ENCODE measurements at regions not wholly inside any gene's neighbourhood (a gene's known extent, or its start where the extent isn't known, plus 50 kb on each side); places are given as distances from the start of the nearest gene placed in this dataset.

GRCh38 chr14:26856876-26857518 is 259.2 kb upstream of the NOVA1 start:
- H3K4me3 ChIP-seq (ENCODE audit: low read depth, low read length) = no peak overlapping the region
- no peak overlapping the region for H3K27ac ChIP-seq (ENCODE audit: extremely low read depth, low read depth, low read length)
- H3K36me3 ChIP-seq (ENCODE audit: control insufficient read depth in 2 of 2, insufficient read depth in 1 of 2, low read length in 2 of 2) = no peaks in the 10 kb centered on the region
- H3K4me1 ChIP-seq (ENCODE audit: control insufficient read depth, insufficient read depth, low read length) = no peaks in the 10 kb centered on the region
- ChIA-PET POLR2A (no interaction called here), CTCF (no interaction called here)
- TF ChIP-seq ZNF214 (tag by site-specific recombination; IDR thresholded peaks at IDR 0.05; ENCODE audit: borderline replicate concordance) (no peak), ZNF184 (tag by site-specific recombination; IDR thresholded peaks at IDR 0.05) (no peak), ZNF133 (tag by site-specific recombination; IDR thresholded peaks at IDR 0.05) (no peak), HOXD13 (CRISPR knock-in tag; IDR thresholded peaks at IDR 0.05; ENCODE audit: borderline replicate concordance) (no peak), ZNF132 (tag by site-specific recombination; IDR thresholded peaks at IDR 0.05; ENCODE audit: borderline replicate concordance) (no peak), ZBTB21 (tag by site-specific recombination; IDR thresholded peaks at IDR 0.05) (no peak), MYNN (tag by site-specific recombination; IDR thresholded peaks at IDR 0.05; ENCODE audit: borderline replicate concordance) (no peak), ZBTB8A (tag by site-specific recombination; IDR thresholded peaks at IDR 0.05) (no peak), ZNF174 (tag by site-specific recombination; IDR thresholded peaks at IDR 0.05) (no peak), ZNF280D (tag by site-specific recombination; IDR thresholded peaks at IDR 0.05) (no peak), ZSCAN4 (tag by site-specific recombination; IDR thresholded peaks at IDR 0.05) (no peak)
- TF ChIP-seq, protein P1, sequence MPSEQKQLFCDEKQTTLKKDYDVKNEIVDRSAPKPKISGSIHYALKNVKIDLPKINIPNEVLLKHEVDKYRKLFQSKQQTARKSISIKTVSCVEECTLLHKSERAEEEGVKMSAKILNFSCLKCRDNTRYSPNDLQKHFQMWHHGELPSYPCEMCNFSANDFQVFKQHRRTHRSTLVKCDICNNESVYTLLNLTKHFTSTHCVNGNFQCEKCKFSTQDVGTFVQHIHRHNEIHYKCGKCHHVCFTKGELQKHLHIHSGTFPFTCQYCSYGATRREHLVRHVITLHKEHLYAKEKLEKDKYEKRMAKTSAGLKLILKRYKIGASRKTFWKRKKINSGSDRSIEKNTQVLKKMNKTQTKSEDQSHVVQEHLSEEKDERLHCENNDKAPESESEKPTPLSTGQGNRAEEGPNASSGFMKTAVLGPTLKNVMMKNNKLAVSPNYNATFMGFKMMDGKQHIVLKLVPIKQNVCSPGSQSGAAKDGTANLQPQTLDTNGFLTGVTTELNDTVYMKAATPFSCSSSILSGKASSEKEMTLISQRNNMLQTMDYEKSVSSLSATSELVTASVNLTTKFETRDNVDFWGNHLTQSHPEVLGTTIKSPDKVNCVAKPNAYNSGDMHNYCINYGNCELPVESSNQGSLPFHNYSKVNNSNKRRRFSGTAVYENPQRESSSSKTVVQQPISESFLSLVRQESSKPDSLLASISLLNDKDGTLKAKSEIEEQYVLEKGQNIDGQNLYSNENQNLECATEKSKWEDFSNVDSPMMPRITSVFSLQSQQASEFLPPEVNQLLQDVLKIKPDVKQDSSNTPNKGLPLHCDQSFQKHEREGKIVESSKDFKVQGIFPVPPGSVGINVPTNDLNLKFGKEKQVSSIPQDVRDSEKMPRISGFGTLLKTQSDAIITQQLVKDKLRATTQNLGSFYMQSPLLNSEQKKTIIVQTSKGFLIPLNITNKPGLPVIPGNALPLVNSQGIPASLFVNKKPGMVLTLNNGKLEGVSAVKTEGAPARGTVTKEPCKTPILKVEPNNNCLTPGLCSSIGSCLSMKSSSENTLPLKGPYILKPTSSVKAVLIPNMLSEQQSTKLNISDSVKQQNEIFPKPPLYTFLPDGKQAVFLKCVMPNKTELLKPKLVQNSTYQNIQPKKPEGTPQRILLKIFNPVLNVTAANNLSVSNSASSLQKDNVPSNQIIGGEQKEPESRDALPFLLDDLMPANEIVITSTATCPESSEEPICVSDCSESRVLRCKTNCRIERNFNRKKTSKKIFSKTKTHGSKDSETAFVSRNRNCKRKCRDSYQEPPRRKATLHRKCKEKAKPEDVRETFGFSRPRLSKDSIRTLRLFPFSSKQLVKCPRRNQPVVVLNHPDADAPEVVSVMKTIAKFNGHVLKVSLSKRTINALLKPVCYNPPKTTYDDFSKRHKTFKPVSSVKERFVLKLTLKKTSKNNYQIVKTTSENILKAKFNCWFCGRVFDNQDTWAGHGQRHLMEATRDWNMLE (tag by site-specific recombination; conservative IDR thresholded peaks at IDR 0.05; ENCODE audit: low read depth) = no peak
- TF ChIP-seq, protein P2, sequence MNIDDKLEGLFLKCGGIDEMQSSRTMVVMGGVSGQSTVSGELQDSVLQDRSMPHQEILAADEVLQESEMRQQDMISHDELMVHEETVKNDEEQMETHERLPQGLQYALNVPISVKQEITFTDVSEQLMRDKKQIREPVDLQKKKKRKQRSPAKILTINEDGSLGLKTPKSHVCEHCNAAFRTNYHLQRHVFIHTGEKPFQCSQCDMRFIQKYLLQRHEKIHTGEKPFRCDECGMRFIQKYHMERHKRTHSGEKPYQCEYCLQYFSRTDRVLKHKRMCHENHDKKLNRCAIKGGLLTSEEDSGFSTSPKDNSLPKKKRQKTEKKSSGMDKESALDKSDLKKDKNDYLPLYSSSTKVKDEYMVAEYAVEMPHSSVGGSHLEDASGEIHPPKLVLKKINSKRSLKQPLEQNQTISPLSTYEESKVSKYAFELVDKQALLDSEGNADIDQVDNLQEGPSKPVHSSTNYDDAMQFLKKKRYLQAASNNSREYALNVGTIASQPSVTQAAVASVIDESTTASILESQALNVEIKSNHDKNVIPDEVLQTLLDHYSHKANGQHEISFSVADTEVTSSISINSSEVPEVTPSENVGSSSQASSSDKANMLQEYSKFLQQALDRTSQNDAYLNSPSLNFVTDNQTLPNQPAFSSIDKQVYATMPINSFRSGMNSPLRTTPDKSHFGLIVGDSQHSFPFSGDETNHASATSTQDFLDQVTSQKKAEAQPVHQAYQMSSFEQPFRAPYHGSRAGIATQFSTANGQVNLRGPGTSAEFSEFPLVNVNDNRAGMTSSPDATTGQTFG (tag by site-specific recombination; IDR thresholded peaks at IDR 0.05; ENCODE audit: borderline replicate concordance) = no peak
- H3K9me3 ChIP-seq (ENCODE audit: control insufficient read depth, insufficient read depth, low read depth, low read length) = no peaks in the 10 kb centered on the region

All from HEK293 (cell line).